D721Med (cell line): ENCODE measurements at regions not wholly inside any gene's neighbourhood (a gene's known extent, or its start where the extent isn't known, plus 50 kb on each side); places are given as distances from the start of the nearest gene placed in this dataset.

Experiments used
- DNase-seq: peaks from one replicate; pipeline ENCODE4 v3.0.0; 2011; ENCODE audit warnings: low spot score; ENCODE audit not compliant: insufficient read length
- FAIRE-seq: peaks from 2 replicates; lab custom pipeline; 2011; peaks lifted over from hg19 to GRCh38; lab: Jason Lieb, UNC
- TF ChIP-seq, protein P1 (sequence below): IDR thresholded peaks from 2 replicates; pipeline ENCODE4 v1.5.1; 2012; ENCODE audit warnings: mild to moderate bottlenecking, control low read depth; ENCODE audit not compliant: insufficient read depth; ENCODE audit errors: missing control alignments

DNA sequence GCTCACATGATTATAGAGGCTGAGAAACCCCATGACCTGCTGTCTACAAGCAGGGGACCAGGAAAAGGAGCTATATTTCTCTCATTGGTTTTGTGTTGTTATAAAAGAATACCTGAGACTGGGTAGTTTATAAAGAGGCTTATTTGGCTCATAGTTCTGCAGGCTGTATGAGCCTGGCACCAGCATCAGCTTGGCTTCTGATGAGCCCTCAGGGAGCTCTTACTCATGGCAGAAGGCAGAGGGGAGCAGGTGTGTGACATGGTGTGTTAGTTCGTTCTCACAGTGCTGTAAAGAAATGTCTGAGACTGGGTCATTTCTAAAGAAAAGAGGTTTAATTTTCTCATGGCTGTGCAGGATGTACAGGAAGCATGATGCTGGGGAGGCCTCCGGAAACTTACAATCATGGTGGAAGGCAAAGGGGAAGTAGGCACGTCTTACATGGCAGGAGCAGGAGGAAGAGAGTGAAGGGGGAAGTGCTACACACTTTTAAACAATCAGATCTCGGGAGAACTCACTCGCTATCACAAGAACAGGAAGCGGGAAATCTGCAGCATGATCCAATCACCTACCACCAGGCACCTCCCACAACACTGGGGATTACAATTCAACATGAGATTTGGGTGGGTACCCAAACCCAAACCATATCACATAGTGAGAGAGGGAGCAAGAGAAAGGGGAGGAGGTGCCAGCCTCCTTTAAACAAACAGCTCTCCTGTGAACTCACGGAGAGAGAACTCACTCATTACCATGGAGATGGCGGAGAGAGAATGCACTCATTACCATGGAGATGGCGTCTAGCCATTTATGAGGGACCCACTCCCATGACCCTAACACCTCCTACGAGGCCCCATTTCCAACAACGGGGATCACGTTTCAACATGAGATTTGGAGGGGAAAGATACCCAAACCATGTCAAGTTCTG is 133.4 kb downstream of the JCAD start:
- TF ChIP-seq, protein P1, sequence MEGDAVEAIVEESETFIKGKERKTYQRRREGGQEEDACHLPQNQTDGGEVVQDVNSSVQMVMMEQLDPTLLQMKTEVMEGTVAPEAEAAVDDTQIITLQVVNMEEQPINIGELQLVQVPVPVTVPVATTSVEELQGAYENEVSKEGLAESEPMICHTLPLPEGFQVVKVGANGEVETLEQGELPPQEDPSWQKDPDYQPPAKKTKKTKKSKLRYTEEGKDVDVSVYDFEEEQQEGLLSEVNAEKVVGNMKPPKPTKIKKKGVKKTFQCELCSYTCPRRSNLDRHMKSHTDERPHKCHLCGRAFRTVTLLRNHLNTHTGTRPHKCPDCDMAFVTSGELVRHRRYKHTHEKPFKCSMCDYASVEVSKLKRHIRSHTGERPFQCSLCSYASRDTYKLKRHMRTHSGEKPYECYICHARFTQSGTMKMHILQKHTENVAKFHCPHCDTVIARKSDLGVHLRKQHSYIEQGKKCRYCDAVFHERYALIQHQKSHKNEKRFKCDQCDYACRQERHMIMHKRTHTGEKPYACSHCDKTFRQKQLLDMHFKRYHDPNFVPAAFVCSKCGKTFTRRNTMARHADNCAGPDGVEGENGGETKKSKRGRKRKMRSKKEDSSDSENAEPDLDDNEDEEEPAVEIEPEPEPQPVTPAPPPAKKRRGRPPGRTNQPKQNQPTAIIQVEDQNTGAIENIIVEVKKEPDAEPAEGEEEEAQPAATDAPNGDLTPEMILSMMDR = no peak
- DNase-seq (no peak), FAIRE-seq (no peak)

DNA sequence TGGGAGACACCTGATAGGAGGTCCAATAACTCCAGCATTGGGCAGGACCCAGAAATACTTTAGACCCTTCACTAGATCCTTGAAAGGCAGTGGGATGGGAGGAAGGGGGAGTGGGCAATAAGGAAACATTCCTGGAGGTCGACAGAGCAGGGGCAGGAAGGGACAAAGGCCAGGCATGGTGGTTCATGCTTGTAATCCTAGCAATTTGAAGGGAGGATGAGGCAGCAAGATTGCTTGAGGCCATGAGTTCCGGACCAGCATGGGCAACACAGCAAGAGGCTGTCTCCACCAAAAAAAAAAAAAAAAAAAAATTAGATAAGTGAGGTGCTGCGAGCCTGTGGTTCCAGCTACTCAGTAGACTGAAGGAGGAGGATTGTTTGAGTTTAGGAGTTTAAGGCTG is 134.9 kb downstream of the JCAD start:
- DNase-seq (no peak), FAIRE-seq (no peak)
- TF ChIP-seq, protein P1 = no peak

GRCh38 chr10:29923416-29923965 is 135.9 kb downstream of the JCAD start:
- FAIRE-seq = no peak
- DNase-seq = no peak
- TF ChIP-seq, protein P1 = no peak

DNA sequence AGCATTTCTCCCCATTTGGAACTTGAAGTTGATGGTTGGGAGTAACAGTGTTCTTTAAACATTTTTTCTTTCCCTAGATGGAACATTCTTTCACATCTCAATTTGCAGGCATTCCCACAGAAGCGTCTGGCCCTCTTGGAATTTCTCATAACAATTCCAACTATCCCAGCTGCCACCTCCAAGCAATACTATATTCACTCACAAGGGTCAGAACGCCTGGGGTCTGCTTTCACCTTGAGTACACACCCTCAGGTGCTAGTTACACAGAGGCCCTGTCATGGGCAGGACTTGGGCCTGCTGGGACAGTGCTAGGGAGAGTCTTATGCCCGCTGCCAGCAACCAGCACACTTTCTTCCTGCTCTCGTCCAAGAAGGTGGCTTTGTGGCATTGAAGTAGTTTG is 136.5 kb downstream of the JCAD start:
- TF ChIP-seq, protein P1 = no peak
- FAIRE-seq (no peak), DNase-seq (no peak)

- FAIRE-seq (no peak), DNase-seq (no peak)
- TF ChIP-seq, protein P1 = no peak
Observed at GRCh38 chr10:29922226-29922625, 137.2 kb downstream of the JCAD start.

- FAIRE-seq (no peak), DNase-seq (no peak)
- TF ChIP-seq, protein P1 = no peak
Observed at GRCh38 chr10:29921071-29921446, 138.3 kb downstream of the JCAD start.
